Endothelial cell (in vitro differentiated cells): ENCODE measurements at regions not wholly inside any gene's neighbourhood (a gene's known extent, or its start where the extent isn't known, plus 50 kb on each side); places are given as distances from the start of the nearest gene placed in this dataset.

ENCODE experiments used
- DNase-seq: peaks from one replicate; pipeline ENCODE4 v3.0.0; 2021; ENCODE audit warnings: low spot score
- H3K27ac Mint-ChIP-seq: one replicate; pipeline ENCODE4 v1.8.0; 2021; ENCODE audit warnings: mixed read lengths, inconsistent platforms; ENCODE audit not compliant: unreplicated experiment
- H3K27me3 Mint-ChIP-seq: one replicate; pipeline ENCODE4 v1.8.0; 2021; ENCODE audit warnings: mild to moderate bottlenecking, moderate library complexity, mixed read lengths, inconsistent platforms; ENCODE audit not compliant: unreplicated experiment
- H3K36me3 Mint-ChIP-seq: one replicate; pipeline ENCODE4 v1.8.0; 2021; ENCODE audit warnings: mild to moderate bottlenecking, low read depth, mixed read lengths, inconsistent platforms; ENCODE audit not compliant: unreplicated experiment
- H3K4me1 Mint-ChIP-seq: one replicate; pipeline ENCODE4 v1.8.0; 2021; ENCODE audit warnings: mild to moderate bottlenecking, mixed read lengths, inconsistent platforms; ENCODE audit not compliant: unreplicated experiment
- H3K4me3 Mint-ChIP-seq: one replicate; pipeline ENCODE4 v1.8.0; 2021; ENCODE audit warnings: mild to moderate bottlenecking, mixed read lengths, inconsistent platforms; ENCODE audit not compliant: unreplicated experiment
- H3K9me3 Mint-ChIP-seq: one replicate; pipeline ENCODE4 v1.8.0; 2021; ENCODE audit warnings: mixed read lengths, inconsistent platforms; ENCODE audit not compliant: unreplicated experiment
- CTCF ChIP-seq: fragments of 200-600 bp; sonication (generic); IDR thresholded peaks from one replicate; pipeline ENCODE4 v1.5.0; 2021; ENCODE audit warnings: antibody characterized with exemption; ENCODE audit not compliant: unreplicated experiment

GRCh38 chr12:82277582-82277981, 80.6 kb downstream of the CCDC59 start:
- Mint-ChIP-seq H3K4me1 (no peaks in the 10 kb centered on the region), H3K4me3 (no peak overlapping the region)
- TF ChIP-seq CTCF: no peak

GRCh38 chr12:82242729-82243128, 115.5 kb downstream of the CCDC59 start:
- Mint-ChIP-seq H3K9me3 (no peaks in the 10 kb centered on the region), H3K36me3 (no peaks in the 10 kb centered on the region), H3K4me1 (no peaks in the 10 kb centered on the region), H3K27ac (no peak overlapping the region), H3K27me3 (no peaks in the 10 kb centered on the region), H3K4me3 (no peak overlapping the region)
- TF ChIP-seq CTCF: no peak
- DNase-seq: no peak

More at GRCh38 chr12:82277582-82277981, 80.6 kb downstream of the CCDC59 start:
- DNase-seq: no peak
- H3K27ac Mint-ChIP-seq: no peak overlapping the region
- peaks cover 5% of the 10 kb centered on the region for H3K36me3 Mint-ChIP-seq
- no peaks in the 10 kb centered on the region for H3K9me3 Mint-ChIP-seq
- no peaks in the 10 kb centered on the region for H3K27me3 Mint-ChIP-seq

- H3K4me1 Mint-ChIP-seq: no peaks in the 10 kb centered on the region
- H3K27ac Mint-ChIP-seq: no peak overlapping the region
- H3K27me3 Mint-ChIP-seq: no peaks in the 10 kb centered on the region
- no peaks in the 10 kb centered on the region for H3K36me3 Mint-ChIP-seq
- H3K4me3 Mint-ChIP-seq: no peak overlapping the region
- DNase-seq: no peak
- H3K9me3 Mint-ChIP-seq: no peaks in the 10 kb centered on the region
- no peak for TF ChIP-seq CTCF
These were observed 132.3 kb downstream of the CCDC59 start for GRCh38 chr12:82225871-82226270.

GRCh38 chr12:82223426-82223825, 134.8 kb downstream of the CCDC59 start:
- H3K27me3 Mint-ChIP-seq: no peaks in the 10 kb centered on the region
- H3K4me3 Mint-ChIP-seq: no peak overlapping the region
- TF ChIP-seq CTCF: no peak
- no peaks in the 10 kb centered on the region for H3K36me3 Mint-ChIP-seq
- no peak overlapping the region for H3K27ac Mint-ChIP-seq
- no peaks in the 10 kb centered on the region for H3K4me1 Mint-ChIP-seq
- DNase-seq: no peak
- no peaks in the 10 kb centered on the region for H3K9me3 Mint-ChIP-seq

- Mint-ChIP-seq H3K4me3 (no peak overlapping the region), H3K9me3 (peaks cover 3% of the 10 kb centered on the region), H3K4me1 (no peaks in the 10 kb centered on the region), H3K36me3 (no peaks in the 10 kb centered on the region), H3K27ac (no peak overlapping the region), H3K27me3 (no peaks in the 10 kb centered on the region)
- DNase-seq: no peak
- TF ChIP-seq CTCF: no peak
These were observed 141.7 kb downstream of the CCDC59 start for GRCh38 chr12:82216475-82216874.
